ENCODE measurements at regions not wholly inside any gene's neighbourhood (a gene's known extent, or its start where the extent isn't known, plus 50 kb on each side); places are given as distances from the start of the nearest gene placed in this dataset.
A peak's percentile ranks its signal among the peaks of the same experiment; 100 is the strongest.

GRCh38 chr2:71802556-71802955 is 345.1 kb downstream of the CYP26B1 start:
- H2AFZ ChIP-seq (ENCODE audit: low read length): no peak overlapping the region
- H3F3A ChIP-seq (ENCODE audit: insufficient read depth, low read length): no peaks in the 10 kb centered on the region
- DNase-seq: no peak
- H4K20me1 ChIP-seq (ENCODE audit: insufficient read depth, low read length): no peaks in the 10 kb centered on the region
- no peaks in the 10 kb centered on the region for H3K36me3 ChIP-seq (replicated peaks; ENCODE audit: insufficient read depth, low read length)
- H3K79me2 ChIP-seq (ENCODE audit: low read length): no peaks in the 10 kb centered on the region
- H3K4me3 ChIP-seq (ENCODE audit: low read length): no peak overlapping the region
- H3K27me3 ChIP-seq (replicated peaks; ENCODE audit: insufficient read depth, low read length): no peaks in the 10 kb centered on the region
- no peak overlapping the region for H3K4me2 ChIP-seq (ENCODE audit: low read depth, low read length)
- H3K9ac ChIP-seq (ENCODE audit: low read length): no peak overlapping the region
- no peak overlapping the region for H3K27ac ChIP-seq (ENCODE audit: low read length)
- no peaks in the 10 kb centered on the region for H3K9me2 ChIP-seq (replicated peaks; ENCODE audit: insufficient read depth, low read length)
- TF ChIP-seq, protein P1, sequence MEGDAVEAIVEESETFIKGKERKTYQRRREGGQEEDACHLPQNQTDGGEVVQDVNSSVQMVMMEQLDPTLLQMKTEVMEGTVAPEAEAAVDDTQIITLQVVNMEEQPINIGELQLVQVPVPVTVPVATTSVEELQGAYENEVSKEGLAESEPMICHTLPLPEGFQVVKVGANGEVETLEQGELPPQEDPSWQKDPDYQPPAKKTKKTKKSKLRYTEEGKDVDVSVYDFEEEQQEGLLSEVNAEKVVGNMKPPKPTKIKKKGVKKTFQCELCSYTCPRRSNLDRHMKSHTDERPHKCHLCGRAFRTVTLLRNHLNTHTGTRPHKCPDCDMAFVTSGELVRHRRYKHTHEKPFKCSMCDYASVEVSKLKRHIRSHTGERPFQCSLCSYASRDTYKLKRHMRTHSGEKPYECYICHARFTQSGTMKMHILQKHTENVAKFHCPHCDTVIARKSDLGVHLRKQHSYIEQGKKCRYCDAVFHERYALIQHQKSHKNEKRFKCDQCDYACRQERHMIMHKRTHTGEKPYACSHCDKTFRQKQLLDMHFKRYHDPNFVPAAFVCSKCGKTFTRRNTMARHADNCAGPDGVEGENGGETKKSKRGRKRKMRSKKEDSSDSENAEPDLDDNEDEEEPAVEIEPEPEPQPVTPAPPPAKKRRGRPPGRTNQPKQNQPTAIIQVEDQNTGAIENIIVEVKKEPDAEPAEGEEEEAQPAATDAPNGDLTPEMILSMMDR (IDR thresholded peaks at IDR 0.05; ENCODE audit: low read length): no peak
- TF ChIP-seq EZH2 (optimal IDR thresholded peaks at IDR 0.05; ENCODE audit: low read depth, low read length) (no peak), EZH2phosphoT487 (IDR thresholded peaks at IDR 0.05; ENCODE audit: low read length) (no peak)
- no peaks in the 10 kb centered on the region for H3K9me3 ChIP-seq (replicated peaks; ENCODE audit: insufficient read depth, low read length)
- H3K4me1 ChIP-seq (ENCODE audit: low read length): no peaks in the 10 kb centered on the region

DNA sequence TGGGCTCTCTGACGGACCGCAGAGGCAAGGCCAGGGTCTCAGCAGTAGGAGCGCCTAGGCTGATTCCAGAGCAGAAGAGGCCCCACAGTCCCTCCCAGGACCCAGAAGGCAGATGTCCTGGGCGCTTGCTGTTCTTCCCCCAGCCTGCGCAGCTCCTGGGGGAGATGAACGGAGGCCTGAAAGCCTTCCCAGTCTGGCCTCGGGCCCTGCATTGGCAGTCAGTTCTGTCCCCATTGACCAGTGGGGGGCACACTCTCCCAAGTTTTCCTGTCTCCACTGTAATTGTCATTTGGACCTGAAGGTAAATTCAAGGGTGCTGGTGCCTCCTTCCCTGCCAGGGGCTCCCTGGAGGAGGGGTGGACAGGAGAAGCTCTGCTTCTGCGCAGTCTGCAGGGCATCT is 345.7 kb downstream of the CYP26B1 start:
- TF ChIP-seq EZH2phosphoT487 (IDR thresholded peaks at IDR 0.05; ENCODE audit: low read length): no peak
- TF ChIP-seq, protein P1 (IDR thresholded peaks at IDR 0.05; ENCODE audit: low read length): peak; percentile 11; the same call in 1 of the 2 replicates
- no peak for TF ChIP-seq EZH2 (optimal IDR thresholded peaks at IDR 0.05; ENCODE audit: low read depth, low read length)
- Histone ChIP-seq H3K9ac (ENCODE audit: low read length) (no peak overlapping the region), H3K27me3 (replicated peaks; ENCODE audit: insufficient read depth, low read length) (no peaks in the 10 kb centered on the region), H2AFZ (ENCODE audit: low read length) (no peak overlapping the region), H4K20me1 (ENCODE audit: insufficient read depth, low read length) (no peaks in the 10 kb centered on the region), H3K4me1 (ENCODE audit: low read length) (no peaks in the 10 kb centered on the region), H3F3A (ENCODE audit: insufficient read depth, low read length) (no peaks in the 10 kb centered on the region), H3K9me3 (replicated peaks; ENCODE audit: insufficient read depth, low read length) (no peaks in the 10 kb centered on the region), H3K79me2 (ENCODE audit: low read length) (no peaks in the 10 kb centered on the region), H3K4me2 (ENCODE audit: low read depth, low read length) (no peak overlapping the region), H3K4me3 (ENCODE audit: low read length) (no peak overlapping the region), H3K36me3 (replicated peaks; ENCODE audit: insufficient read depth, low read length) (no peaks in the 10 kb centered on the region), H3K27ac (ENCODE audit: low read length) (no peak overlapping the region), H3K9me2 (replicated peaks; ENCODE audit: insufficient read depth, low read length) (no peaks in the 10 kb centered on the region)
- no peak for DNase-seq

GRCh38 chr2:71801556-71801955 is 346.1 kb downstream of the CYP26B1 start:
- no peaks in the 10 kb centered on the region for H3K27me3 ChIP-seq (replicated peaks; ENCODE audit: insufficient read depth, low read length)
- no peak overlapping the region for H3K4me3 ChIP-seq (ENCODE audit: low read length)
- H3K9ac ChIP-seq (ENCODE audit: low read length): no peak overlapping the region
- no peak for DNase-seq
- no peaks in the 10 kb centered on the region for H3F3A ChIP-seq (ENCODE audit: insufficient read depth, low read length)
- H3K27ac ChIP-seq (ENCODE audit: low read length): no peak overlapping the region
- H3K36me3 ChIP-seq (replicated peaks; ENCODE audit: insufficient read depth, low read length): no peaks in the 10 kb centered on the region
- TF ChIP-seq, protein P1 (IDR thresholded peaks at IDR 0.05; ENCODE audit: low read length): no peak
- TF ChIP-seq EZH2 (optimal IDR thresholded peaks at IDR 0.05; ENCODE audit: low read depth, low read length) (no peak), EZH2phosphoT487 (IDR thresholded peaks at IDR 0.05; ENCODE audit: low read length) (no peak)
- no peaks in the 10 kb centered on the region for H4K20me1 ChIP-seq (ENCODE audit: insufficient read depth, low read length)
- H3K4me2 ChIP-seq (ENCODE audit: low read depth, low read length): no peak overlapping the region
- H3K79me2 ChIP-seq (ENCODE audit: low read length): no peaks in the 10 kb centered on the region
- no peaks in the 10 kb centered on the region for H3K9me2 ChIP-seq (replicated peaks; ENCODE audit: insufficient read depth, low read length)
- no peaks in the 10 kb centered on the region for H3K9me3 ChIP-seq (replicated peaks; ENCODE audit: insufficient read depth, low read length)
- H2AFZ ChIP-seq (ENCODE audit: low read length): no peak overlapping the region
- no peaks in the 10 kb centered on the region for H3K4me1 ChIP-seq (ENCODE audit: low read length)

All from MM.1S (cell line).